GM19023 (cell line): ENCODE measurements at regions not wholly inside any gene's neighbourhood (a gene's known extent, or its start where the extent isn't known, plus 50 kb on each side); places are given as distances from the start of the nearest gene placed in this dataset.
A peak's percentile ranks its signal among the peaks of the same experiment; 100 is the strongest.
"Not testable (repeated sequence)": the region's sequence is repeated elsewhere in the genome, so short reads cannot be mapped to it uniquely, and the experiment has no call there.

Source experiments
- ATAC-seq: cut with Tn5 transposase; IDR thresholded peaks from one replicate; pipeline ENCODE4 v1.9.1; 2021; ENCODE audit warnings: mild to moderate bottlenecking, moderate library complexity; ENCODE audit not compliant: unreplicated experiment

DNA sequence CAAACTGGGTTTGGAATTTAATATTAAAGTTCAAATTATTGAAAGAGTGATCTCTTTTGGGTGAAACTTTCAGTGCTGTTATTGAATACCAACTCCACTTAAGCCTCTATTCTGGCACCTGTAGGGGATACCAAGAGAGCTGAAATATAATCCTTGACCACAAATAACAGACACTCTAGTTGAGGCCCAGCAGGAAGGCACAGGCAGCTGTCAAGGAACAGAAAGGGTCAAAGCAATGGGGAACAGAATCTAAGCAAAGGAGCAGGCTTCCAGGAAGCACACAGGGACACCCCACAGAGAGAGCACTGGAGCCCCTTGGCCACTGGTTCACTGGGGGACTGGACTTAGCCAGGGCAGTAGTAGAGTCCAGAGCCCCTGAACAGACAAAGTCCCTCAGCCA is 120.9 kb upstream of the SFSWAP start:
- no peak for ATAC-seq

DNA sequence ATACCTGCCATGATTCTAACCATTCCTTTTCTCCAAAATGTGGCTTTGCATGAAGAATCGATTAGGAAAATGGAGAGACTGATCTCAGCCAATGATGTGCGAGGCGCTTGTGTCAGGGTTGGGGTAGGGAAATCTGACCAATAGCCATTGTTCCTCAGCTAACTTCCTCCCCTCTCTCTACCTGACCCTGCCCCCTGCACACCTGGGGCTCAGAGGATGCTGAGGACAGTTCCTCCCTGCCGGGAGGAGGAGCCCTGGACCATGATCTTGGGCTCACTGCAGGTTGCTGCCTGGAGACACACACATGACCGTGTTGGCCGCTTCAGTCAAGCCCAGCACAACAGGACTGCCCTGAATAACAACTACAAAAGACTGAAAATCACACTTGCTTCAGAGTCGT is 119.8 kb upstream of the SFSWAP start:
- ATAC-seq: no peak

DNA sequence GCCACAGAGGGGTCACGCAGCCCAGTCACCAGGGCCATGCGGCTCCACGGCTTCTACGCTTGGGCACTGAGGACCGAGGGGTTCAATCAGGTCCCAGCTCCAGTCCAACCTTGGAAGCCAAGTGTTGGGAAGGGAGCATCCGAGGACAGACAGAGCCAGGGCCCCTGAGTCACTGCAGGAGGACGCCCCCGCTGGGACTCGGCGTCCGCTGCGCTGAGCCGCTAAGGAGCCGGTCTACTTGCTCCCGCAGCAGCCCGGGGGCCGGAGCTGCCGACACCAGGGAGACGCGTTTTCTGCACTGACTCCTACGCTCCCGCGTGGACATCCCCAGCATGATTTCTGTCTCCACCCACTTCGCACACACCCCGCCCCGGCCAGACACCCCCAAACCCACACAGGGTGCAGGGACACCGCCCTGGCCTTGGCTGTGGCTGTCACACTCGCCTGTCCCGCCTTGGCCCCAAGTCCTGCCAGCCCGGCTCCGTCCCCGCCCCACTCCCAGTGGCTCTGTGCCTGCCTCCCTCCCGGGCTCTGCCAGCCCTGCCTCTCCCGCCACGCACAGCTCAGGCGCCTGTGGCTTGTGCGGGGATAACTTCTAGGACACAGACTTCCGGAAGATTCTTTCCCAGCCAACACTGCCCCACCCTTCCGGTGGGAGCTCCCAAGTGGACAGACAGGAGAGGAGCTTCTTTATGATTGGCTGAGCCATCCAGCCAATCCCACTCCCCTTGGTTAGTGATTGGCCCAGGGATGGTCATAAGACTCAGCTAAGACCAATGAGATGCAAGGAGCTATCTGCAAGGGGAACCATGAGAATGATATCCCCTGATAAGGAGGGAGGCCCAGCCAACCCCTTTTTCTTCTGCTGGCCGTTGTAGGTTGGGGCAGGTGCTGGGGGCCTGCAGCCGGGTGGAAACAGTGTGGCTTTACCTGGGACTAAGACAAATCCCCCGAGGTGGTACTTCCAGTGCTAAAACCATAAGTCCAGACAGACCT is 118.9 kb upstream of the SFSWAP start:
- ATAC-seq: no peak

DNA sequence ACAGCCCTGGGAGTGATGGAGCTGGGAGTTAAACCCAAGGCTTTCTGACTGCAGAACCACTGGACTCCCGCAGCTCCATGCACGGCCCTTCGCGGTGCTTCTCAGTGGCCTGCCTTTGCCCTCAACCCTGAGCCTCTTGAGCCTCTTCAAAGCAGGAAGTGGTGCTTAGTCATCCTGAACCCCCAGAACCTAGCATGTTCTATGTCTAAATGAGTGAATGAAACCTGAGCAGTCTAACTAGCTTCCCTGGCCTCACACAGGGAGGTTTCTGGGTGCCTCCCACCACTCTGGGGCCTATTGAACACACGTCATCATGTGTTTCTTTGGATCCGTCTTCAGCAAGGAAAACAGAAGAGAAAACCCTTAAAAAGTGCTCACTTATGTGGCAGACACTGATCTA is 117.9 kb upstream of the SFSWAP start:
- ATAC-seq: peak; percentile 94

DNA sequence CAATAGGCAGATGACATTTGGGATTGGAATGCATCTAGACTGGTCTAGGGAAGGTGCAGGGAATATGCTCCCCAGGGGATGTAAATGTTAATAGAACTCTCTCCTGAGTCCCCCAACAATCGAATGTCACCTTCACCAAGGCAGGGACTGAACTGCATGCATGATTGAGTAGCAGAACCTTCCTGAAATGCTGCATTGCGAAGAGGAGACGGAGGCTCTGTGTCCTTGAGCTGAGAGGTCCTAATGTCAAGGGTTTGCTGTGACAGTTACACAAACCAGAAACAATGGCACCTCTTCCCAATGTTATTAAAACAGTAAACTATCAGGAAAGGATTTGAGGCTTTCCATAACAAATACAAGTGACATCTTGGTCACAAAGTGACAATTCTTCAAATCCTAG is 117.5 kb upstream of the SFSWAP start:
- no peak for ATAC-seq

DNA sequence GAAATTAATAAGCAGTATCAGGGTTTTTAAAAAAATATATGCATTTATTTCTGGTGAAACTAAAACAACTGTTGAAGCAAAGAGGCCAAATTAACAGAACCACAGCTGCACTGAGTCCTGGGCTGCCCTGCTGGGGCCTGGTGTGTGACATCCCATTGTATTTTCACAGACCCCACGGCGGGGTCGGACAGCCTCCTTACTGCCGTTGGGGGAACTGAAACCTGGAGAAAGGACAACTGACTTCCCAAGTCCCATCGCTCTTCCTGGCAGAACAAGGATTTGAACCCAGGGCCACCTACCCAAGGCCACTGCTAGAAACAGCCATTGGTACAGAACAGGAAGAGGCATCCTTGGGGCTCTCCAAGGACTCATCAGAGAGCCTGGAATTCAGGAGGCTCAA is 114.8 kb upstream of the SFSWAP start:
- no peak for ATAC-seq

DNA sequence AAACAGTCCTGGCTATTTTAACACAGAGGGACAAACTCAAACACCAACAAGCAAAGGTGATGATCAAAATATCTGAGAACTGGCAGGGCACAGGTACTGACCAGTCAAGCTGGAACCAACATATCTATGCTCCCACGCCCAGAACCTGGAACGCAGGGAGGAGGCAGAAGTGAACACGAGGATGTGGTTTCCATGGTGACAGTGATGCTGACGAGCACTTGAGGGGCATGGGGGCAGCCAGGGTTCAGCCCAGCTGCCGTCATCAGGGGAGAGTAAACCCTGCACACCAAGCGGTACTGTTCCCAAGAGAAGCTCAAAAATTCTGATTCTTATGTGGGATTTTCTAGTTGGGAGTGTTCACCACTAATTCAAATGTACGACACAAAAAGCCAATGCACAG is 113.6 kb upstream of the SFSWAP start:
- ATAC-seq: no peak

DNA sequence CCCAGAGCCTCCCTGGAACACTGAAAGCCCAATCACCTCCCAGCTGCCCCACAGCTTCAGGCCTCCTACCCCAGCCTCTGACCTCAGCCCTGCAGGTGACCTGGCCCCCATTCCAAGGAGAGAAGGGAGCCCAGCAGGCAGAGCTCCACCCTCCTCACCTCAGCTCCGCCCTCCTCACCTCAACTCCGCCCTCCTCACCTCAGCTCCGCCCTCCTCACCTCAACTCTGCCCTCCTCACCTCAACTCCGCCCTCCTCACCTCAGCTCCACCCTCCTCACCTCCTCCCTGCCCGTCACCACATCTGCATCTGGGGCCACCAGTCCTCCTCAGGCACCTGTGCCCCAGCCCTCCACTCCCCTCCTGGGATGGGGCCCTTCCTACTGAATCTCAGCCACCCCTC is 112.2 kb upstream of the SFSWAP start:
- ATAC-seq: no peak

DNA sequence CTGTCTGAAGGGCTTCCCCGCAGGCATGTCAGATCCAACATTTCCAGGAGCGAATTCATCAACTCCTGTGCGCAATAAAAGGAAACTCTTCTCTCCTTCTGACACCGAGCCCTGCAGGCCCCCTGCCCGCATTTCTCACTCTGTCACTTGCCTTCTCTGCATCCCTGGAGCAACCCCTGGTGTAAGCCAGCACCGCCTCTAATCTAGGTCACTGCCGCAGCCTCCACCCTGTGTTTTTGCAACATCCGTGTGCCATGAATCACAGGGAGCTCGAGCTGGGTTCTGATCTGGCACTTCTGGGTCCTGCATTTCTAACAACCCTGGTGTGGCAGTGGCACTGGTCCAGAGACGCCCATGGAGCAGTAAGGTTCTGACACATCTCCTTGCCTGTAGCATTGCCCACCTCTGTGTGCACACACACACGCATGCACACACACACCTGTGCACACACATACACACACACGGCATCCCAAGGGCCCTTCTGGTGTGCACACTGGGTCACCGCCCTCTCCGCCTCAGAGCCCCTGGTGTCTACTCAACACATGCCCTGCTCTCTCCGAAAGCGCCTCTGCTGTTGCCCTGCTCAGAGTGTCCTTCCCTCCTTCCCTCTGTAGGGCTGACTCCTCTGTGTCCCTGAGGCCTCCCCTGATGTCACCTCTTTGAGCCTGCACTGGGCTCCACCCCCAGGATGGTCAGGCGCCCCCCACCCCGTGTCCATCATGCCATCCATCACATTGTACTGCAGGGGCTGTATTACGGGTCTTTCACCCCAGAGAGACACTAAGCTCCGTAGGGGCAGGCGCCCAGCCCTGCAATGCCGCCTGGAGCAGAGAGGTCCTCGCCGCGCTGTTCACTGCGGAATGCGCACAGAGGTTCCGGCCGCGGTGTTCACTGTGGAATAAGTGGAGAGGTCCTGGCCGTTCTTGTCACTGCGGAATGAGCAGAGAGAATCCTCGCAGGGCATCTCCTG is 111.4 kb upstream of the SFSWAP start:
- no peak for ATAC-seq

DNA sequence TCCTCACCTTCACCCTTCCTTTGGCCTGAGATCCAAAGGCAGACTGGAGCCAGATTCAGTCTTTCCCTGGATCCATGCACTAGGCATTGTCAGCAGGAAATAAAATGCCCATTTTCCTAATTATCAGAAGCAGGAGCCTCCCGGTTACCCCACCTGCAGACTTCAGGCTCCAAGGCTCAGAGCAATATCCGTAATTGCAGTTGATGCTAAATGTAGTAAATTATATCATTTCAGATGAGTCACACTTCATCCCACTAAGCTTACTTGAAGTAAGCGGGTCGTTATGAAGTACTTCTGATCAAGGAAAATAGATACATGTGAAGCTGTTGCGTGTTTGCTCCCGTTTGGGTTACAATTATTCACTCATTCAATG is 110.7 kb upstream of the SFSWAP start:
- ATAC-seq: no peak

DNA sequence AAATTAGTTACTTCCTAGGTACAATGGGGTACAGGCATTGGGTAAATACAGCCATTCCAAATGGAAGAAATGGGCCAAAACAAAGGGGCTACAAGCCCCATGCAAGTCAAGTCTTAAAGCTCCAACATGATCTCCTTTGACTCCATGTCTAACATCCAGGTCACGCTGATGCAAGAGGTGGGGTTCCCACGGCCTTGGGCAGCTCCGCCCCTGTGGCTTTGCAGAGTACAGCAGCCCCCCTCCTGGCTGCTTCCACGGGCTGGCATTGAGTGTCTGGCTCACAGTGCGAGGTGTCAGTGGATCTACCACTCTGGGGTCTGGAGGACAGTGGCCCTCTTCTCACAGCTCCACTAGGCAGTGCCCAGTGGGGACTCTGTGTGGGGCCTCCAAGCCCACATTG is 109.4 kb upstream of the SFSWAP start:
- ATAC-seq: not testable (repeated sequence)

DNA sequence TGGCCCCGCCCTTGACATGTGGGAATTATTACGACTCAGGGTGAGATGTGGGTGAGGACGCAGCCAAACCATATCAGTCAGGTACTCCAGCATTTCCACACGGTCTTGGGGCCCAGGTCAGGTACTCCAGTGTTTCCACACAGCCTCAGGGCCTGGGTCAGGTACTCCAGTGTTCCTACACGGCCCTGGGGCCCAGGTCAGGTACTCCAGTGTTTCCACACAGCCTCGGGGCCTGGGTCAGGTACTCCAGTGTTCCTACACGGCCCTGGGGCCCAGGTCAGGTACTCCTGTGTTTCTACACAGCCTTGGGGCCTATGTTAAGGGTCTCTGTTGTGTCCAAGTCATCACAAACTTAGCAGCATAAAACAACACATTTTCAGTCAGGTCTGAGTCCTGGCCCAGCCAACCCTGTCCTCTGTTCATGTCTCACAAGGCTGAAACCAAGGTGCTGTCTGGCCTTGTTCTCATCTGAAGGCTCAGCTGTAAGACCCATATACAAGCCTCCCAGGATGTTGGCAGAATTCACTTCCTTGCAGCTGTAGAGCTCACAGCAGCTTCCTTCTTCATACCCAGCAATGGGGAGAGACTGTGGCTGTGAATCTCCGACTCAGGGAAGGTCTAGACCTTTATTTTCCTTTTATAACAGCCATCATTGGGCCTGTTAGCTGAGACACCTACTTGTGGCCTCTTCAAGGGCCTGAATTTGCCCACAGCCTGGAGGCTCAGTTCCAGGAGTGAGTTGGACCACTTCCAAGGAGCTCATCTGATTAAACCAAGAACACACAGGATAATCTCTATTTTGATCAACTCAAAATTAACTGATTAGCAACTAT is 107.6 kb upstream of the SFSWAP start:
- no peak for ATAC-seq

DNA sequence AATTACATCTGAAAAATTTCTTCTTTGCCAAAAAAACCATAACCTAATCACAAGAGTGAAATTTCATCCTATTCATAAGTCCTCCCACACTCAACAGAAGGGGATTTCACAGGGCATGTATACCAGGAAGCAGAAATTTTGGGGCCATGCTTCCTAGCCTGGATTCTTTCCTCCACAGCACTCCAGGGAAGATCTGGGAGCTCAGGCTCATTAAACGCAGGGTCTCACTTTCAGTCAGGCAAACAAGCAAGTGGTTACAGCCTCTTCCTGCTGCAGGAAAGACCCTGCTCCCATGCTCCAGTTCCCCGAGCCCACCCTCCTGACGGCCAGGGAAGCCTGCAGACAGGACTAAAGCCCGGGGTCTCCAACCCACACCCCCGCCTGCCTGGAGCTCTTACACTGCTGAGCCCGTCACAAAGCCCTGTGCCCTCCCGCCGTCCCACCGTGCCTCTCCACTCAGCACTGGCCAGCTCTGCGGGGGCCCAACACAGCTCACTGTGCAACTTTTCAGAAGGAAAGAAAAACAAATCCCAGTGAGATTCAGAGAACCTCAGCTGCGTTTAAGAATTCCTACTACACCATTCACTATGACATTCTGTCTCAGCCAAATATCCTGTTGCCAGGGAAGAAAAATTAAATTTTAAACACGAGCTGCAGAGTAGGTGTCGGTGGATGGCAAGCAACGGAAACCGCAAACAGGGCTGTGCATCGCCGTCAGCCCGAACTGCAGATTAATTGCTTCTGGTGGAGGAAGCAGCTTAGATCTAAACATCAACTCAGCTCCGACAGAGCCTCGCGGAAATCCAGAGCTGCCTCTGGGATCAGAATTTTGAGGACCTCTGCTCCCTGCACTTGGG is 106.7 kb upstream of the SFSWAP start:
- ATAC-seq: no peak

DNA sequence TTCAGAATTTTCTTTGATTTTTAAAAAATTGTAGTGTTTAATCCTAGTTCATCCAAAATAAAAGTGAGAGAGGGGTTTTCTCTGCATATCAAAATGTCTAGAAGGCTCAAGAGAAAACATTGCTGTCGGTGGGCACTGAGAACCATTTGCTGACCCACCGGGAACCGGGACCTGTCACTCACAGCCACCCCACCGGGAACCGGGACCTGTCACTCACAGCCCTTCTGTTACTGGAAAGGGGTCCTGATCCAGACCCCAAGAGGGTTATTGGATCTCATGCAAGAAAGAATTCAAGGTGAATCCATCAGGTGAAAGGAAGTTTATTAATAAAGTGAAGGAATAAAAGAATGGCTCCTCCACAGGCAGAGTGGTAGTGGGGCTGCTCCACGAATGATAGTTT is 106.0 kb upstream of the SFSWAP start:
- ATAC-seq: no peak

DNA sequence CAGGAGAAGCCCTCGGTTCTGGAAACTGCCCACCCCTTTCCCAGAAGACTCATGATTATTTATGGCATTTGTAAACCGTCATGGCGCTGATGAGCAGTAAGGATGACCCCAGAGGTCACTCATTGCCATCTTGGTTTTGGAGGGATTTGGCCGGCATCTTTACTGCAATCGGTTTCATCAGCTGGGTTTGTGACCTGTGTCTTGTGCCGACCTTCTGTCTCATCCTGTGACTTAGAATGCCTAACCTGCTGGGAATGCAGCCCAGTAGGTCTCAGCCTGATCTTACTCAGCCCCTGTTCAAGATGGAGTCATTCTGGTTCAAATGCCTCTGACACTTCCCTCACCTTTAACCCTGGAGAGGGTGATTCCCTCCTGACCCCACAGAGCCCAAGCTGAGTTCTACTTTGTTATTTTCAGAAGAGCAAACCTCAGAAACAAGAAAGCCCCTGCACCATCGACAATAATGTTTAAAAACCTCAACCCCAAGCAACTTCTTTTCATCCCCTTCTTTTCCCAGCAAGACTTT is 105.5 kb upstream of the SFSWAP start:
- ATAC-seq: no peak

DNA sequence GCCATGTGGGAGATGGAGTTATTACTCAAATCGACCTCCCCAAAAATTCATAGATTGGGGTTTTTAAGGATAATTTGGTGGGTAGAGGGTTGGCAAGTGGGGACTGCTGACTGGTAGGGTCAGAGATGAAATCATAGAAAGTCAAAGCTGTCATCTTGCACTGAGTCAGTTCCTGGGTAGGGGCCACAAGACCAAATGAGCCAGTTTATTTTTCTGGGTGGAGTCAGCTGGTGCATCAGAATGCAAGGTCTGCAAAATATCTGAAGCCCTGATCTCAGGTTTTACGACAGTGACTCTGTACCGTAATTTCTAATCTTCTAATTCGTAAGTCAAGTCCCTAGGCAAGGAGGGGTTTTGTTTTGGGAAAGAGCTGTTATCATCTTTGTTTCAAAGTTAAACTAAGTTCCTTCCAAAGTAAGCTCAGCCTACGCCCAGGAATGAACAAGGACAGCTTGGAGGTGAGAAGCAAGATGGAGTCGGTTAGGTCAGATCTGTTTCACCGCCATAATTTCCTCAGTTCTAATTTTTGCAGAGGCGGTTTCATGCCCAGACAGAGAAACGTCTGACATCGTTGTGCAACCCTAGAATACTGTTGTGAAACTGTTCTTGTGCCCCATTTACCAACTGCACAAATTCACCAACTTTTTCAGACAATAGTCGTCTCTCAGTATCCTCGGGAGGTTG is 104.5 kb upstream of the SFSWAP start:
- ATAC-seq: no peak

DNA sequence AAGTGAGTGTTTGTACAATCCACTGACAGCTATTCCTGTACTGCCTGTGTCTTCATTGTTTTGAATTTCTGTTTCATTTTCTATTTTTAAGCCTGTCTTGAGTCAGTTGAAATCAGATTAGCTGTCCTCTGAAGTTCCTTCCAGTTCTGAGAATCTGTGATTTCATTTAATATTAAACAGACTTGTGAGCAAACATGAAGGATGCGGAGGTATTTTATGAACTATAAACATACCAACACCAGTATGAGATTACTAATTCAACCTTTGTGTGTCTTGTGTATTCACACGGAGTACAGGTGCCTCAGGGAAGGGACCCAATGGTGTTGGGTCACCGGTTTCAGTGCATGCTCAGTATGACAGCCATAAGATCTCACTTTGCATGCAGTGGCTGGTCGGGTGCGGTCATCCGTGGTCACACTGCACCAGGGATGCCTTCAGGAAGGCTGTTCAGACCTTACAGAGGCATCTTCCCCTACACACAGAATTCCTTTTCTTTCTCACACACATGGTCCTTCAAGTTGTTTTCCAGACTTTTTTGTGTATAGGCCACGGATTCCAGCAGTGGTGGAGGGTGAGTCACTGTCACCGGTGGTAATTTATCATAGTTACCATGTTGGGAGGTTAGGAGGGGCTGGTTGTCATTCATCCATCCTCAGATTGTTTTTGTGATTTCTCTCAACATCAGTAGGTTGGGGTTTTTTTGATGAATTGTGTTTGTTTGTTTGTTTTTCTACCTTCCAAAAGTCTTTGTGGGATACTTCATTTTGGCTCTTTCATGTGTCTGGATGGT is 103.0 kb upstream of the SFSWAP start:
- peak; percentile 59 for ATAC-seq
